Kidney tubule cell (primary cell): ENCODE measurements at regions not wholly inside any gene's neighbourhood (a gene's known extent, or its start where the extent isn't known, plus 50 kb on each side); places are given as distances from the start of the nearest gene placed in this dataset.
"Not testable (repeated sequence)": the region's sequence is repeated elsewhere in the genome, so short reads cannot be mapped to it uniquely, and the experiment has no call there.

Source experiments
- DNase-seq: peaks from one replicate; pipeline ENCODE4 v3.0.0-alpha.2; 2018; ENCODE audit warnings: low spot score

GRCh38 chr7:93739424-93739823, 151.1 kb downstream of the TFPI2 start:
- no peak for DNase-seq

GRCh38 chr7:93737953-93738352, 152.6 kb downstream of the TFPI2 start:
- DNase-seq, result no peak

GRCh38 chr7:93736668-93737369, 153.7 kb downstream of the TFPI2 start:
- no peak for DNase-seq

- DNase-seq, result peak; percentile 90
Observed at GRCh38 chr7:93728292-93728691, 153.8 kb upstream of the CALCR start.

GRCh38 chr7:93725954-93726353, 151.4 kb upstream of the CALCR start:
- DNase-seq, result no peak

- DNase-seq, result no peak
Observed at GRCh38 chr7:93723424-93724124, 149.1 kb upstream of the CALCR start.

GRCh38 chr7:93720106-93720505, 145.6 kb upstream of the CALCR start:
- DNase-seq, result no peak

- peak; percentile 93 for DNase-seq
Observed at GRCh38 chr7:93719546-93719945, 145.0 kb upstream of the CALCR start.

GRCh38 chr7:93717217-93717900, 142.8 kb upstream of the CALCR start:
- DNase-seq, result peak; percentile 81

- peak; percentile 63 for DNase-seq
Observed at GRCh38 chr7:93715234-93715633, 140.7 kb upstream of the CALCR start.

- DNase-seq, result no peak
Observed at GRCh38 chr7:93711926-93712325, 137.4 kb upstream of the CALCR start.

GRCh38 chr7:93708255-93708654, 133.7 kb upstream of the CALCR start:
- not testable (repeated sequence) for DNase-seq

GRCh38 chr7:93707249-93707648, 132.7 kb upstream of the CALCR start:
- no peak for DNase-seq

- DNase-seq, result not testable (repeated sequence)
Observed at GRCh38 chr7:93706162-93706561, 131.6 kb upstream of the CALCR start.

- DNase-seq, result no peak
Observed at GRCh38 chr7:93704217-93704616, 129.7 kb upstream of the CALCR start.

- DNase-seq, result no peak
Observed at GRCh38 chr7:93697901-93698300, 123.4 kb upstream of the CALCR start.

- no peak for DNase-seq
Observed at GRCh38 chr7:93693796-93694195, 119.3 kb upstream of the CALCR start.

- no peak for DNase-seq
Observed at GRCh38 chr7:93690021-93690420, 115.5 kb upstream of the CALCR start.

GRCh38 chr7:93678185-93678584, 103.7 kb upstream of the CALCR start:
- no peak for DNase-seq

GRCh38 chr7:93663561-93664299, 89.2 kb upstream of the CALCR start:
- no peak for DNase-seq

GRCh38 chr7:93658163-93658562, 83.6 kb upstream of the CALCR start:
- not testable (repeated sequence) for DNase-seq

GRCh38 chr7:93651603-93652159, 77.2 kb upstream of the CALCR start:
- no peak for DNase-seq
